Keratinocyte (primary cell): ENCODE measurements at regions not wholly inside any gene's neighbourhood (a gene's known extent, or its start where the extent isn't known, plus 50 kb on each side); places are given as distances from the start of the nearest gene placed in this dataset.

Experiments used
- DNase-seq: peaks from one replicate; pipeline ENCODE4 v3.0.0-alpha.2; 2011; ENCODE audit warnings: low read depth, missing footprints, low spot score
- FAIRE-seq: peaks from 2 replicates; lab custom pipeline; 2011; peaks lifted over from hg19 to GRCh38; lab: Jason Lieb, UNC
- H2AFZ ChIP-seq: 2 replicates; pipeline ENCODE4 v1.6.0; 2012; ENCODE audit warnings: low read length, control low read depth, inconsistent platforms; ENCODE audit not compliant: control insufficient read depth
- H3K27ac ChIP-seq: 2 replicates; pipeline ENCODE4 v1.5.1; 2011; ENCODE audit warnings: low read length; ENCODE audit not compliant: control insufficient read depth, insufficient read depth
- H3K27me3 ChIP-seq: 3 replicates; pipeline ENCODE4 v1.6.0; 2011; ENCODE audit warnings: low read length; ENCODE audit not compliant: control insufficient read depth, insufficient read depth; ENCODE audit errors: extremely low read depth
- H3K36me3 ChIP-seq, 2 experiments: 2 replicates in 1 of 2; 3 replicates in 1 of 2; pipeline ENCODE4 v1.5.1; 2011; ENCODE audit warnings: low read length in 2 of 2, mild to moderate bottlenecking in 1 of 2; ENCODE audit not compliant: control insufficient read depth in 2 of 2, insufficient read depth in 2 of 2; ENCODE audit errors: extremely low read depth in 1 of 2
- H3K4me1 ChIP-seq: 3 replicates; pipeline ENCODE4 v1.5.1; 2011; ENCODE audit warnings: low read length; ENCODE audit not compliant: control insufficient read depth, insufficient read depth; ENCODE audit errors: extremely low read depth
- H3K4me2 ChIP-seq: 3 replicates; pipeline ENCODE4 v1.6.0; 2011; ENCODE audit warnings: low read depth, low read length; ENCODE audit not compliant: control insufficient read depth, insufficient read depth; ENCODE audit errors: extremely low read depth
- H3K4me3 ChIP-seq, 3 experiments: fragments of 200-600 bp in 1 of 3; sonication (generic) in 1 of 3; 2 replicates in 2 of 3; 3 replicates in 1 of 3; pipeline ENCODE4 v1.5.1; 2011 to 2016; ENCODE audit warnings: low read length in 3 of 3, mild to moderate bottlenecking in 3 of 3, control low read depth in 2 of 3, inconsistent platforms in 1 of 3, low read depth in 1 of 3, mixed read lengths in 1 of 3, mixed run types in 1 of 3, moderate library complexity in 1 of 3; ENCODE audit not compliant: control insufficient read depth in 2 of 3, insufficient read depth in 2 of 3; ENCODE audit errors: extremely low read depth in 1 of 3
- H3K79me2 ChIP-seq: 2 replicates; pipeline ENCODE4 v1.6.0; 2012; ENCODE audit warnings: low read length; ENCODE audit not compliant: control insufficient read depth, insufficient read depth
- H3K9ac ChIP-seq: 3 replicates; pipeline ENCODE4 v1.6.0; 2011; ENCODE audit warnings: low read length; ENCODE audit not compliant: control insufficient read depth, insufficient read depth; ENCODE audit errors: extremely low read depth
- H3K9me1 ChIP-seq: 3 replicates; pipeline ENCODE4 v1.6.0; 2011; ENCODE audit warnings: low read length; ENCODE audit not compliant: control insufficient read depth, insufficient read depth; ENCODE audit errors: extremely low read depth
- H3K9me3 ChIP-seq: 2 replicates; pipeline ENCODE4 v1.5.1; 2012; ENCODE audit warnings: low read depth, low read length; ENCODE audit not compliant: control insufficient read depth
- H4K20me1 ChIP-seq: 3 replicates; pipeline ENCODE4 v1.6.0; 2011; ENCODE audit warnings: low read length; ENCODE audit not compliant: control insufficient read depth, insufficient read depth; ENCODE audit errors: extremely low read depth
- CTCF ChIP-seq, 3 experiments: IDR thresholded peaks in 1 of 3; conservative IDR thresholded peaks in 1 of 3; optimal IDR thresholded peaks in 1 of 3; 2 replicates in 2 of 3; 3 replicates in 1 of 3; pipeline versions ENCODE3 to v1.5.1; 2011; ENCODE audit warnings: low read length in 3 of 3, mild to moderate bottlenecking in 3 of 3, moderate library complexity in 2 of 3, control low read depth in 1 of 3, inconsistent platforms in 1 of 3; ENCODE audit not compliant: insufficient read depth in 2 of 3; ENCODE audit errors: extremely low read depth in 1 of 3
- EZH2 ChIP-seq: IDR thresholded peaks from one replicate; pipeline ENCODE4 v1.6.1; 2012; ENCODE audit warnings: inconsistent platforms, mild to moderate bottlenecking, low read length, moderate library complexity
- dilution Hi-C: fragments of 300-500 bp; cut with MboI; formaldehyde crosslinking; loops from one replicate; pipeline ENCODE4 v1.7.0; 2020; ENCODE audit warnings: low sequenced_read_pairs; ENCODE audit not compliant: extremely low pct_ligation_motif_present

DNA sequence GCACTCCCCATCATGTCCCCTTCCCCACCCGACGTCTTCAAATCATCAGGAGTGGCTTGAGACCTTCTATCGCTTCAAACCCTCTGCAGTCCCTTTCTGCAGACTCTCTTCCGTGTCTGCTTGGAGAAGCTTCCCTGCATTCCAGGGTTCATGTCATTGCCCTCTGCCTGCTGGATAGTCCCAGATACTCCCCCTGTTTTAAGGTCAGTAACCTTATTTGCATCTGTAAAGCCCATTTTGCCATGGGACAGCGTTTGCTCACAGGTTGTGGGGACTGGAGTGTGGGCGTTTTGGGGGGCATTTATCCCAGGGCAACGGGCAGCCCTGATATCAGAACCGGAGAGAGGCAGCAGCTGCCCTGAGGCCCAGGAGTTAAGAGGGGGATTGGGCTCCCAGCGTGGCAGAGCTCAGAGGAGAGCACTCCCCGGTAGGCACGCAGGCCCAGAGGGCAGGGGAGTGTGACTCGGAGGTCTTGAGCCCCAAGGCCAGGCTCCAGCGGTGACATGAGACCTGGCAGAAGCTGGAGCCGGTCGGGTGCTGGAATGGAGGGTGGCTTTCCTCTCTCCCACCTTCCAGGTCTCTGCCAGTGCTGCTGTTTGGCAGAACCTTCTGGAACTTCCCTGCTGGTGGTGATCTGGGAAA lies 73.8 kb downstream of the RTP5 start:
- Histone ChIP-seq H3K4me2 (no peak overlapping the region), H3K9me1 (no peaks in the 10 kb centered on the region), H3K9ac (no peak overlapping the region), H4K20me1 (no peaks in the 10 kb centered on the region), H3K36me3 (no peaks in the 10 kb centered on the region), H2AFZ (no peak overlapping the region), H3K4me1 (no peaks in the 10 kb centered on the region), H3K9me3 (no peaks in the 10 kb centered on the region), H3K79me2 (no peaks in the 10 kb centered on the region), H3K4me3 (no peak overlapping the region), H3K27ac (no peak overlapping the region), H3K27me3 (no peaks in the 10 kb centered on the region)
- FAIRE-seq = no peak
- TF ChIP-seq CTCF (optimal IDR thresholded peaks at IDR 0.05 in 1 of 3, IDR thresholded peaks at IDR 0.05 in 1 of 3, conservative IDR thresholded peaks at IDR 0.05 in 1 of 3; ENCODE audit: extremely low read depth in 1 of 3, insufficient read depth in 2 of 3, low read length in 3 of 3) = no peak
- TF ChIP-seq EZH2 = no peak
- dilution Hi-C loops = no loop called here
- DNase-seq = no peak

DNA sequence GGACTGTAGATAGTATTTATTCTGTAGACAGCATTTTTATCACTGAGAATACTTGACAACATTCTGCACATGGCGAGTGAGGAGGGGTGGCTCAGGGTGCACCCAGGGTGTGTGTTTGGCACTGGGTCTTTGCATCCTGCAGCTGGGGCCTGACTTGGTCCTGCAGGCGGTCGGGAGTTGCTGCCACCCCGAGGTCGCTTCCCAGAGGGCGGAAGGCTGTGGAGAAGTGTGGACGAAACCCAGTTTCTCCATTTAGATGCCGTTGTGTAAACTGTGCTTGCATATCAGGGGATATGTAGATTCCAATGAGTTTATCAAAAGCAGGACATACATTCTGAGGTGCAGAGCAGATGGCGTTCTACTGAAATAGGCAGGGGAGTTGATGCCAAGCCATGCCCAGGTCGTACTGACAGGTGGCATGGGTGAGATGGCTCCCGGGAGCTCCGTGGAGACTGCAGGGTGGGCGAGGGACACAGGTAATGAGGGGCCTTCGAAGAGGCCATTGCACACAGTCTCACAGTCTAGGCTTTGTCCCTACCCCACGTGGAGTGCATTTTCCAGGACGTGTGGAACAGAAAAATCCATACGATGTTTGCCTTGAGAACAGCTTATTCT lies 74.5 kb downstream of the RTP5 start:
- no peak for DNase-seq
- Histone ChIP-seq H3K9me3 (no peaks in the 10 kb centered on the region), H3K27ac (no peak overlapping the region), H3K4me3 (no peak overlapping the region), H3K4me1 (no peaks in the 10 kb centered on the region), H3K36me3 (no peaks in the 10 kb centered on the region), H3K27me3 (no peaks in the 10 kb centered on the region), H2AFZ (no peak overlapping the region), H3K4me2 (no peak overlapping the region), H3K9me1 (no peaks in the 10 kb centered on the region), H3K9ac (no peak overlapping the region), H3K79me2 (no peaks in the 10 kb centered on the region), H4K20me1 (no peaks in the 10 kb centered on the region)
- no peak for FAIRE-seq
- dilution Hi-C loops = no loop called here
- TF ChIP-seq EZH2 (no peak), CTCF (optimal IDR thresholded peaks at IDR 0.05 in 1 of 3, IDR thresholded peaks at IDR 0.05 in 1 of 3, conservative IDR thresholded peaks at IDR 0.05 in 1 of 3; ENCODE audit: extremely low read depth in 1 of 3, insufficient read depth in 2 of 3, low read length in 3 of 3) (no peak)
